Neural cell (in vitro differentiated cells): ENCODE measurements at regions not wholly inside any gene's neighbourhood (a gene's known extent, or its start where the extent isn't known, plus 50 kb on each side); places are given as distances from the start of the nearest gene placed in this dataset.

Source experiments
- H2AFZ ChIP-seq: fragments of 200-600, 300-800 bp; sonication (generic), shearing (Covaris generic); 2 replicates; pipeline ENCODE4 v1.6.0; 2014; ENCODE audit warnings: low read depth, mild to moderate bottlenecking, antibody characterized with exemption, low read length, moderate library complexity
- H3F3A ChIP-seq: fragments of 200-600 bp; shearing (Covaris generic); 2 replicates; pipeline ENCODE4 v1.6.1; 2016; ENCODE audit warnings: mild to moderate bottlenecking, moderate library complexity, mixed read lengths, antibody characterized with exemption, low read length; ENCODE audit not compliant: insufficient read depth, poor library complexity, severe bottlenecking
- H3K27ac ChIP-seq: fragments of 200-600, 300-800 bp; sonication (generic), shearing (Covaris generic); 2 replicates; pipeline ENCODE4 v1.5.1; 2014; ENCODE audit warnings: mild to moderate bottlenecking, low read length, moderate library complexity
- H3K27me3 ChIP-seq: fragments of 300-800, 200-600 bp; sonication (generic), shearing (Covaris generic); 2 replicates; pipeline ENCODE4 v1.6.0; 2014; ENCODE audit warnings: mild to moderate bottlenecking, low read depth, low read length, moderate library complexity; ENCODE audit not compliant: insufficient read depth
- H3K36me3 ChIP-seq: fragments of 300-800, 200-600 bp; sonication (generic), shearing (Covaris generic); 2 replicates; pipeline ENCODE4 v1.5.1; 2014; ENCODE audit warnings: mild to moderate bottlenecking, antibody characterized with exemption, low read length, moderate library complexity; ENCODE audit not compliant: insufficient read depth
- H3K4me2 ChIP-seq: fragments of 300-800, 200-600 bp; sonication (generic), shearing (Covaris generic); 2 replicates; pipeline ENCODE4 v1.6.0; 2014; ENCODE audit warnings: mild to moderate bottlenecking, low read length
- H3K4me3 ChIP-seq: fragments of 300-800, 200-600 bp; sonication (generic), shearing (Covaris generic); 2 replicates; pipeline ENCODE4 v1.5.1; 2014; ENCODE audit warnings: mild to moderate bottlenecking, low read length, moderate library complexity
- H3K79me2 ChIP-seq: fragments of 200-600 bp; shearing (Covaris generic); replicated peaks from 2 replicates; pipeline ENCODE4 v1.6.0; 2014; ENCODE audit warnings: mild to moderate bottlenecking, low read length, moderate library complexity; ENCODE audit not compliant: insufficient read depth
- H3K9ac ChIP-seq: fragments of 300-800, 200-600 bp; sonication (generic), shearing (Covaris generic); 2 replicates; pipeline ENCODE4 v1.6.1; 2016; ENCODE audit warnings: mild to moderate bottlenecking, low read length, mixed read lengths
- H3K9me2 ChIP-seq: fragments of 200-600 bp; shearing (Covaris generic); 2 replicates; pipeline ENCODE4 v1.6.1; 2016; ENCODE audit warnings: mild to moderate bottlenecking, low read length, mixed read lengths; ENCODE audit not compliant: insufficient read depth
- H3K9me3 ChIP-seq: fragments of 200-600, 300-800 bp; sonication (generic), shearing (Covaris generic); 2 replicates; pipeline ENCODE4 v1.6.1; 2016; ENCODE audit warnings: mild to moderate bottlenecking, mixed run types, low read length, moderate library complexity, mixed read lengths
- H4K20me1 ChIP-seq: fragments of 200-600 bp; shearing (Covaris generic); 2 replicates; pipeline ENCODE4 v1.6.1; 2016; ENCODE audit warnings: mild to moderate bottlenecking, mixed run types; ENCODE audit not compliant: insufficient read depth
- EP300 ChIP-seq: fragments of 450-650 bp; conservative IDR thresholded peaks from 2 replicates; pipeline ENCODE4 v1.6.1; 2014; ENCODE audit warnings: antibody characterized with exemption, mild to moderate bottlenecking, moderate library complexity; ENCODE audit not compliant: poor library complexity, severe bottlenecking
- EZH2 ChIP-seq: fragments of 200-600, 300-800 bp; shearing (Covaris generic), sonication (generic); IDR thresholded peaks from 2 replicates; pipeline ENCODE4 v1.6.1; 2014; ENCODE audit warnings: antibody characterized with exemption, low read length, borderline replicate concordance, mild to moderate bottlenecking; ENCODE audit not compliant: insufficient read depth, poor library complexity, severe bottlenecking
- MXI1 ChIP-seq: fragments of 450-650 bp; conservative IDR thresholded peaks from 2 replicates; pipeline ENCODE4 v1.6.1; 2014; ENCODE audit warnings: antibody characterized with exemption, mild to moderate bottlenecking; ENCODE audit not compliant: poor library complexity, severe bottlenecking
- POLR2AphosphoS5 ChIP-seq: IDR thresholded peaks from 2 replicates; pipeline ENCODE4 v1.6.1; 2012
- RAD21 ChIP-seq: fragments of 450-650 bp; conservative IDR thresholded peaks from 2 replicates; pipeline ENCODE4 v1.6.1; 2014; ENCODE audit warnings: antibody characterized with exemption, mild to moderate bottlenecking, moderate library complexity
- SMC3 ChIP-seq: fragments of 450-650 bp; conservative IDR thresholded peaks from 2 replicates; pipeline ENCODE4 v1.6.1; 2014; ENCODE audit warnings: antibody characterized with exemption, mild to moderate bottlenecking, moderate library complexity; ENCODE audit not compliant: poor library complexity
- TAF1 ChIP-seq: IDR thresholded peaks from 2 replicates; pipeline ENCODE4 v1.6.1; 2012; ENCODE audit warnings: low read depth
- TF ChIP-seq, protein P1 (sequence below): IDR thresholded peaks from 2 replicates; pipeline ENCODE4 v1.6.1; 2012; ENCODE audit warnings: borderline replicate concordance
- TF ChIP-seq, protein P2 (sequence below): fragments of 450-650 bp; IDR thresholded peaks from 2 replicates; pipeline ENCODE4 v1.5.1; 2014; ENCODE audit warnings: antibody characterized with exemption, mild to moderate bottlenecking, moderate library complexity; ENCODE audit not compliant: poor library complexity, severe bottlenecking

DNA sequence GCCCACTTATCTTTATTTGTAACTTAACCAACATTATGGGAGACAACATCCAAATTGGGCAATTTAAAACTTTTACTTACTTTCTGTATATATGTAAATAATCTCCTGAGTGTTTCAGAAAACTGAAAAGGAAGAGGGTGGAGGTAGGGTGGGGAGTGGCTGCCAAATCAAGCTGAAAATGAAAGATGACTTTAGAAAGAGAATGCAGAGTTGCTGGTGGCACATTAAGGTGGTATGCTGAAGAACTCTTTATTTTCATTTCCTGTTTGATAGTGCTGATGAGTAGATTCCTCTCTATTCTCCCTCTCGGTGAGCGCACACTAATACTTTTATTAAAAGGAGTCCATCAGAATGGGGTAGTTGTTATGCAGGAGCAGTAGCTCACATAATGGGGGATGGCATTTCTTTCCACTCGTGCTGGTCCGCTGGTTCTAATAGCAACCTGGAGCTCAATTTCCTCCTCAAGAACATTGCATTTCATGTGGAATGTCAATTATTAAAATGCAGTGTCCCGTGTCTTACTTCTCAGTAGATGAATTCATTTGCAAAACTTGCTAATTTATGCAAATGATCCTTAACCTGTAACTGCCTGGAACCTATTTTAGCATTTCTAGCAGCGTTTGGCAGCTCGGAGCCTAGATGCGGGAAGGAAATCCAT, 466.9 kb upstream of the HNRNPA3 start:
- no peak overlapping the region for H2AFZ ChIP-seq
- peak overlapping the region; percentile 19 for H3K4me3 ChIP-seq
- H3K27me3 ChIP-seq: no peaks in the 10 kb centered on the region
- no peak overlapping the region for H3K9ac ChIP-seq
- H3K27ac ChIP-seq: no peak overlapping the region
- H4K20me1 ChIP-seq: no peaks in the 10 kb centered on the region
- no peaks in the 10 kb centered on the region for H3K9me2 ChIP-seq
- no peaks in the 10 kb centered on the region for H3K9me3 ChIP-seq
- H3K36me3 ChIP-seq: no peaks in the 10 kb centered on the region
- H3F3A ChIP-seq: no peaks in the 10 kb centered on the region
- H3K79me2 ChIP-seq: no peaks in the 10 kb centered on the region
- H3K4me2 ChIP-seq: no peak overlapping the region
- TF ChIP-seq SMC3 (no peak), MXI1 (no peak), EZH2 (no peak), POLR2AphosphoS5 (no peak), EP300 (no peak), TAF1 (no peak), RAD21 (no peak)
- TF ChIP-seq, protein P1, sequence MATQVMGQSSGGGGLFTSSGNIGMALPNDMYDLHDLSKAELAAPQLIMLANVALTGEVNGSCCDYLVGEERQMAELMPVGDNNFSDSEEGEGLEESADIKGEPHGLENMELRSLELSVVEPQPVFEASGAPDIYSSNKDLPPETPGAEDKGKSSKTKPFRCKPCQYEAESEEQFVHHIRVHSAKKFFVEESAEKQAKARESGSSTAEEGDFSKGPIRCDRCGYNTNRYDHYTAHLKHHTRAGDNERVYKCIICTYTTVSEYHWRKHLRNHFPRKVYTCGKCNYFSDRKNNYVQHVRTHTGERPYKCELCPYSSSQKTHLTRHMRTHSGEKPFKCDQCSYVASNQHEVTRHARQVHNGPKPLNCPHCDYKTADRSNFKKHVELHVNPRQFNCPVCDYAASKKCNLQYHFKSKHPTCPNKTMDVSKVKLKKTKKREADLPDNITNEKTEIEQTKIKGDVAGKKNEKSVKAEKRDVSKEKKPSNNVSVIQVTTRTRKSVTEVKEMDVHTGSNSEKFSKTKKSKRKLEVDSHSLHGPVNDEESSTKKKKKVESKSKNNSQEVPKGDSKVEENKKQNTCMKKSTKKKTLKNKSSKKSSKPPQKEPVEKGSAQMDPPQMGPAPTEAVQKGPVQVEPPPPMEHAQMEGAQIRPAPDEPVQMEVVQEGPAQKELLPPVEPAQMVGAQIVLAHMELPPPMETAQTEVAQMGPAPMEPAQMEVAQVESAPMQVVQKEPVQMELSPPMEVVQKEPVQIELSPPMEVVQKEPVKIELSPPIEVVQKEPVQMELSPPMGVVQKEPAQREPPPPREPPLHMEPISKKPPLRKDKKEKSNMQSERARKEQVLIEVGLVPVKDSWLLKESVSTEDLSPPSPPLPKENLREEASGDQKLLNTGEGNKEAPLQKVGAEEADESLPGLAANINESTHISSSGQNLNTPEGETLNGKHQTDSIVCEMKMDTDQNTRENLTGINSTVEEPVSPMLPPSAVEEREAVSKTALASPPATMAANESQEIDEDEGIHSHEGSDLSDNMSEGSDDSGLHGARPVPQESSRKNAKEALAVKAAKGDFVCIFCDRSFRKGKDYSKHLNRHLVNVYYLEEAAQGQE: no peak
- TF ChIP-seq, protein P2, sequence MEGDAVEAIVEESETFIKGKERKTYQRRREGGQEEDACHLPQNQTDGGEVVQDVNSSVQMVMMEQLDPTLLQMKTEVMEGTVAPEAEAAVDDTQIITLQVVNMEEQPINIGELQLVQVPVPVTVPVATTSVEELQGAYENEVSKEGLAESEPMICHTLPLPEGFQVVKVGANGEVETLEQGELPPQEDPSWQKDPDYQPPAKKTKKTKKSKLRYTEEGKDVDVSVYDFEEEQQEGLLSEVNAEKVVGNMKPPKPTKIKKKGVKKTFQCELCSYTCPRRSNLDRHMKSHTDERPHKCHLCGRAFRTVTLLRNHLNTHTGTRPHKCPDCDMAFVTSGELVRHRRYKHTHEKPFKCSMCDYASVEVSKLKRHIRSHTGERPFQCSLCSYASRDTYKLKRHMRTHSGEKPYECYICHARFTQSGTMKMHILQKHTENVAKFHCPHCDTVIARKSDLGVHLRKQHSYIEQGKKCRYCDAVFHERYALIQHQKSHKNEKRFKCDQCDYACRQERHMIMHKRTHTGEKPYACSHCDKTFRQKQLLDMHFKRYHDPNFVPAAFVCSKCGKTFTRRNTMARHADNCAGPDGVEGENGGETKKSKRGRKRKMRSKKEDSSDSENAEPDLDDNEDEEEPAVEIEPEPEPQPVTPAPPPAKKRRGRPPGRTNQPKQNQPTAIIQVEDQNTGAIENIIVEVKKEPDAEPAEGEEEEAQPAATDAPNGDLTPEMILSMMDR: no peak

DNA sequence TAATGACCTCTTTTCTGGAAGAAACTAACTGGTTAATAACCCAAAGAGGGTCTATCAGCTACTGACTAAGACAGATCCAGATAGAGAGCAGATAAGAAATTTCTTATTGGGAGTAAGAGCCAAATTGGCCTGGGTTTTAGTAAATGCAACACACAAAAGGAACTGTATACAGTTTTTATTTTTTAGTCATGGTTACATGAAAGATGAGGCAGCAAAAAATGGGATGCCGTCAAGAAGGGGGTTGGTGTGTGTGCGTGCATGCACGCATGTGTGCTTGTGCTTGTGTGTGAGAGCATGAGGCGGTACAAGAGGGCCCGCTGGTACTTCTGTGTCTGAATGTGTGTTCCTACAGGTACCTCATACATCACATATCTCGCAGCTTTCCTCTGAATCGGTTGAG, 466.2 kb upstream of the HNRNPA3 start:
- H3K4me3 ChIP-seq: peak overlapping the region; percentile 19
- no peaks in the 10 kb centered on the region for H4K20me1 ChIP-seq
- no peaks in the 10 kb centered on the region for H3K36me3 ChIP-seq
- H2AFZ ChIP-seq: no peak overlapping the region
- no peaks in the 10 kb centered on the region for H3K27me3 ChIP-seq
- TF ChIP-seq POLR2AphosphoS5 (no peak), SMC3 (no peak), MXI1 (no peak), EP300 (no peak), RAD21 (no peak), EZH2 (no peak), TAF1 (no peak)
- TF ChIP-seq, protein P2: no peak
- TF ChIP-seq, protein P1: no peak
- H3K9ac ChIP-seq: no peak overlapping the region
- no peaks in the 10 kb centered on the region for H3K9me2 ChIP-seq
- no peak overlapping the region for H3K27ac ChIP-seq
- no peaks in the 10 kb centered on the region for H3K79me2 ChIP-seq
- H3K9me3 ChIP-seq: no peaks in the 10 kb centered on the region
- no peaks in the 10 kb centered on the region for H3F3A ChIP-seq
- H3K4me2 ChIP-seq: no peak overlapping the region
